Gastroesophageal sphincter (tissue), 4 donors: ENCODE measurements at regions not wholly inside any gene's neighbourhood (a gene's known extent, or its start where the extent isn't known, plus 50 kb on each side); places are given as distances from the start of the nearest gene placed in this dataset.

Experiments
- ATAC-seq: fragments of 150-250 bp; one replicate; pipeline ENCODE4 v1.9.1; 2016; ENCODE audit warnings: mild to moderate bottlenecking, moderate library complexity
- H3K27ac ChIP-seq, 4 donors: fragments of 200-600 bp; sonication (generic) in 3 of 4; 1 replicate in 3 of 4; 2 replicates in 1 of 4; pipeline ENCODE4 v1.5.1; 2016 to 2019
- H3K27me3 ChIP-seq: fragments of 200-600 bp; sonication (generic); one replicate; pipeline ENCODE4 v1.5.1; 2019
- H3K36me3 ChIP-seq, 2 donors: fragments of 200-600 bp; sonication (generic); one replicate each; pipeline ENCODE4 v1.5.1; 2019; ENCODE audit warnings: control low read depth in 1 of 2
- H3K4me1 ChIP-seq, 3 donors: fragments of 200-600 bp; sonication (generic); 1 replicate in 2 of 3; 2 replicates in 1 of 3; pipeline ENCODE4 v1.5.1; 2016 to 2019; ENCODE audit warnings: control low read depth in 2 of 3
- H3K4me3 ChIP-seq, 2 donors: fragments of 200-600 bp; sonication (generic); one replicate each; pipeline ENCODE4 v1.5.1; 2019; ENCODE audit warnings: mild to moderate bottlenecking in 1 of 2, moderate library complexity in 1 of 2
- H3K9me3 ChIP-seq, 3 donors: fragments of 200-600 bp; sonication (generic); one replicate each; pipeline ENCODE4 v1.5.1; 2017 to 2019; ENCODE audit warnings: control low read depth in 2 of 3
- EP300 ChIP-seq: sonication (generic); formaldehyde crosslinking; IDR thresholded peaks from one replicate; pipeline ENCODE4 v1.6.1; 2017; ENCODE audit warnings: antibody characterized with exemption, mild to moderate bottlenecking
- POLR2A ChIP-seq, 2 donors: fragments of 450-650 bp; IDR thresholded peaks; one replicate each; pipeline ENCODE4 v1.6.1; 2017; ENCODE audit warnings: antibody characterized with exemption in 2 of 2, mild to moderate bottlenecking in 2 of 2, moderate library complexity in 1 of 2
- POLR2AphosphoS5 ChIP-seq: sonication (generic); formaldehyde crosslinking; IDR thresholded peaks from one replicate; pipeline ENCODE4 v1.6.1; 2017; ENCODE audit warnings: antibody characterized with exemption
- WGBS, 2 donors: methylation state at CpG; one replicate each; pipeline ENCODE4 v1.1.5; 2018; ENCODE audit warnings: low coverage in 1 of 2; 5-methylcytosine and 5-hydroxymethylcytosine counted together
- TF ChIP-seq, protein P1 (sequence below), 4 experiments: fragments of 200-600 bp in 2 of 4; fragments of 450-650 bp in 2 of 4; sonication (generic) in 1 of 4; IDR thresholded peaks; one replicate each; pipeline ENCODE4 v1.5.1; 2017 to 2019; ENCODE audit warnings: antibody characterized with exemption in 4 of 4, mild to moderate bottlenecking in 2 of 4, moderate library complexity in 2 of 4

DNA sequence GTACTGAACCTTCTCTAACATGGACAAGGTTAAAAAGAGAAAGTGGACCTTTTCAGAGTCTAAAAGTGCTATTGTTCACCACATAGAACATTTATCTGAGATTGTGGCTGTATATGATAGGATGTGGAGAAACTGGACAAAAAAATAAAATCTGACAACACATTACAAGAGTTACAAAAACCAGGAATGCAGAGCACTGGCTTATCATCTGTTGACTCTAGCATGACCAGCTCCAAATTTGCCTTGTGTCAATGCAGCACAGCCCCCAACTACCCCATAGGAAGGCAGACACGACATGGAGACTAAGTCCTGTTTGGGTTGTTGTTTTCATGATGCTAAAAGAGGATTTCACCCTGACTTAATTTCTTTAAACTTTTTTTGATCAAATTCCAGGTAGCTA is 436.9 kb upstream of the MARCKS start:
- Histone ChIP-seq H3K9me3 (no peaks in the 10 kb centered on the region), H3K36me3 (no peaks in the 10 kb centered on the region), H3K4me3 (no peak overlapping the region), H3K27me3 (no peaks in the 10 kb centered on the region), H3K27ac (no peak overlapping the region), H3K4me1 (no peaks in the 10 kb centered on the region)
- WGBS, 2 donors = 71 to 75% methylated on average over 1 of the region's 1 CpG
- no peak for ATAC-seq
- no peak for TF ChIP-seq POLR2AphosphoS5
- TF ChIP-seq POLR2A (IDR thresholded peaks at IDR 0.05) = no peak
- TF ChIP-seq, protein P1, sequence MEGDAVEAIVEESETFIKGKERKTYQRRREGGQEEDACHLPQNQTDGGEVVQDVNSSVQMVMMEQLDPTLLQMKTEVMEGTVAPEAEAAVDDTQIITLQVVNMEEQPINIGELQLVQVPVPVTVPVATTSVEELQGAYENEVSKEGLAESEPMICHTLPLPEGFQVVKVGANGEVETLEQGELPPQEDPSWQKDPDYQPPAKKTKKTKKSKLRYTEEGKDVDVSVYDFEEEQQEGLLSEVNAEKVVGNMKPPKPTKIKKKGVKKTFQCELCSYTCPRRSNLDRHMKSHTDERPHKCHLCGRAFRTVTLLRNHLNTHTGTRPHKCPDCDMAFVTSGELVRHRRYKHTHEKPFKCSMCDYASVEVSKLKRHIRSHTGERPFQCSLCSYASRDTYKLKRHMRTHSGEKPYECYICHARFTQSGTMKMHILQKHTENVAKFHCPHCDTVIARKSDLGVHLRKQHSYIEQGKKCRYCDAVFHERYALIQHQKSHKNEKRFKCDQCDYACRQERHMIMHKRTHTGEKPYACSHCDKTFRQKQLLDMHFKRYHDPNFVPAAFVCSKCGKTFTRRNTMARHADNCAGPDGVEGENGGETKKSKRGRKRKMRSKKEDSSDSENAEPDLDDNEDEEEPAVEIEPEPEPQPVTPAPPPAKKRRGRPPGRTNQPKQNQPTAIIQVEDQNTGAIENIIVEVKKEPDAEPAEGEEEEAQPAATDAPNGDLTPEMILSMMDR (IDR thresholded peaks at IDR 0.05) = no peak
- TF ChIP-seq EP300 = no peak

DNA sequence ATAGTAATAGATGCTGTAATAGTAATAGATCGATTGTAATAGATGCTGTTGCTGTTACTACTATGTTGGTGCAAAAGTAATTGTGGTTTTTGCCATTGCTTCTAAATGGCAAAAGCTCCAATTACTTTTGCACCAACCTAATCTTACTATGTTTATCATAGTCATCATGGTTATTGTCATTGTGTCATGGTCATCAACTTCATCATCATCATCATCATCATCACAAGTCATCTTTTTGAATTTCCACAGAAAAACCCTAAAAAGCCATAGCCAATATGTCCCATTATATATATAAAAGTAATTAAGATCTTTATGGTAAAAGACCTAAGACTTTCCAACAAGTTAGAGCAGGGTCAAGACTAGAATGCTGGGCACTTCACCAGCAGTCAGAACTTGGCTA is 435.1 kb upstream of the MARCKS start:
- no peak overlapping the region for H3K27ac ChIP-seq
- no peak overlapping the region for H3K4me3 ChIP-seq
- no peaks in the 10 kb centered on the region for H3K27me3 ChIP-seq
- no peaks in the 10 kb centered on the region for H3K36me3 ChIP-seq
- no peak for ATAC-seq
- H3K4me1 ChIP-seq = no peaks in the 10 kb centered on the region
- no peak for TF ChIP-seq EP300
- no peaks in the 10 kb centered on the region for H3K9me3 ChIP-seq
- 63 to 90% methylated on average over 1 of the region's 1 CpG for WGBS, 2 donors

DNA sequence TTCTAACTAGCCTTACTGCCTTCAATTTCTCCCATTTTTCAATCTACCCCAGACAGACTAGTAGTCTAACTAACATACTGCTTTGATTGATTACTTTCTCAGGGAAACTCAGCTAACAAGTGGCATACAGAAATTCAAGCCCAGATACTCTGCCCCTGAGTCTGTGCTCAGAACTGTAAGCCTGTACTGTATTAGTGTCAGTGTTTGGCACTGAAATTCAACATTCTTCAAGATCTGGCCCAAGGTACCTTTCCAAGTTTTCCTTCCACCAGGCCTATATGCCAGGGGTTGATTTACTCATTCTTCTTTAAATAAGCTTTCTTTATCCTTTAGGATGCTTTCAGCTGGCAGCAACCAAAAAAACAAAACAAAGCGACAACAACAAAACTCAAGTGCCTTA is 433.2 kb upstream of the MARCKS start:
- Histone ChIP-seq H3K9me3 (no peaks in the 10 kb centered on the region), H3K27ac (no peak overlapping the region), H3K4me3 (no peak overlapping the region), H3K36me3 (no peaks in the 10 kb centered on the region), H3K4me1 (no peaks in the 10 kb centered on the region), H3K27me3 (no peaks in the 10 kb centered on the region)
- TF ChIP-seq POLR2A (IDR thresholded peaks at IDR 0.05) (no peak), EP300 (no peak), POLR2AphosphoS5 (no peak)
- TF ChIP-seq, protein P1 (IDR thresholded peaks at IDR 0.05) = no peak
- 74% methylated on average over 1 of the region's 1 CpG; no CpG with 5 or more reads in 1 of the 2 donors for WGBS, 2 donors
- ATAC-seq = no peak

DNA sequence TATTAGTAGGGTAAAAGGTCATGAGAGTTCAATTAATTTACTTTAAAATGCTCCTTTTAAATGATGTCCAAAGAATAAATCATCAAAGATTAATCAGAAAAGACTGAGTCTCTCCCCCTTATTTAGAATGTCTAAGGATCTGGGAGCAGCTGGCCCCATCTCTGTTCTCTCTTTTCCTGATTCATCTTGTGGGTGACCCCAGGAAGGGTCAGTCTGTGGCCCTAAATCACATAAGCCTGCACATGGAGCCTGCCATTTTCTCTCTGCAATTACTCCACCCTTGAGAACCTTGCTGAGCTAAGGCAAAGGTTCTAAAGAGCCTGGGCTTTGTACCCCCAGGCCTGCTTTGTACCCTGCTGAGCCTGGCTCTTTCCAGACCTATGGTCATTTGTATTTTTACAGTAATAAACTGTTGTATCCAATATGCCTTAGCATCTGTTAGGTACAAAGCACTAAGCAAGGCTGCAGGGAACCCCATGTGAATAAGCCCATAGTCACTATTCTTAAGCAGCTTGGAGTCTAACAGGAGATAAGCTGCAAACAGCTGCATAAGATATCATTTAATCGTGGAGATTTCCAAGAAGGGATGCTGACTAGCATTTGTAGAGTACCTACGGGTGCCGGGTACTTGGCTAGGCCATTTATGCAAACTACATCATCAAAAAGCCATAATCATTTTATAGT is 431.0 kb upstream of the MARCKS start:
- Histone ChIP-seq H3K36me3 (no peaks in the 10 kb centered on the region), H3K4me3 (no peak overlapping the region), H3K27ac (no peak overlapping the region), H3K27me3 (no peaks in the 10 kb centered on the region), H3K4me1 (no peaks in the 10 kb centered on the region), H3K9me3 (no peaks in the 10 kb centered on the region)
- TF ChIP-seq, protein P1 (IDR thresholded peaks at IDR 0.05) = no peak
- ATAC-seq = no peak
- WGBS, 2 donors = 61 to 94% methylated on average over 3 of the region's 3 CpGs

DNA sequence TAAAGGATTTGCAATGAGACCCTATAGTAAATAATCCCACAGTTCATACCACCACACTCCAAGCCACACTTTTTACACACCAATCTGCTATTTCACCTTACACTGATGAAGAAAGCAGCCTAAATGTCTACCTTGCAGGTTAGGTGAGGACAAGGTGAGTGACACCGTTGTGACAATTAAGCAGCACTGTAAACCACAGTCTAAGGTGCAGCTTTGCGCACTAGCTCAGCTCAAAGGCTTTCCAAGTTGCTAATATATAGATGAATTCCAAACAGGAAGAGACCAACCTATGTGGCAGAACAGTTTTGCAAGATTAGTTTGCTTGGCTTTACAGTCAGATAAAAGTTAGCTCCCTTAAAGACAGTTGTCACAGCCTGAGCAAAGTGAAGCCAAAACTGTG is 429.5 kb upstream of the MARCKS start:
- H3K27me3 ChIP-seq = no peaks in the 10 kb centered on the region
- no peaks in the 10 kb centered on the region for H3K36me3 ChIP-seq
- ATAC-seq = no peak
- H3K27ac ChIP-seq = no peak overlapping the region
- 79% methylated on average over 2 of the region's 2 CpGs; no CpG with 5 or more reads in 1 of the 2 donors for WGBS, 2 donors
- peaks cover 0 to 2% (median 0%) of the 10 kb centered on the region in 3 donors for H3K4me1 ChIP-seq
- no peak for TF ChIP-seq EP300
- TF ChIP-seq, protein P1 (IDR thresholded peaks at IDR 0.05) = no peak
- no peak for TF ChIP-seq POLR2A (IDR thresholded peaks at IDR 0.05)
- no peak for TF ChIP-seq POLR2AphosphoS5
- H3K4me3 ChIP-seq = no peak overlapping the region
- H3K9me3 ChIP-seq = no peaks in the 10 kb centered on the region
